WTC11 (cell line): ENCODE measurements at regions not wholly inside any gene's neighbourhood (a gene's known extent, or its start where the extent isn't known, plus 50 kb on each side); places are given as distances from the start of the nearest gene placed in this dataset.

ENCODE experiments used
- ATF1 ChIP-seq: sonication (generic); formaldehyde crosslinking; IDR thresholded peaks from 2 replicates; pipeline ENCODE4 v1.8.1; 2023; ENCODE audit warnings: mild to moderate bottlenecking, moderate library complexity, missing genetic modification reagents
- CTCF ChIP-seq: fragments of 200-600 bp; IDR thresholded peaks from 2 replicates; pipeline ENCODE4 v1.8.0; 2022; ENCODE audit warnings: antibody characterized with exemption
- FOXK1 ChIP-seq: sonication (generic); formaldehyde crosslinking; IDR thresholded peaks from 2 replicates; pipeline ENCODE4 v1.8.0; 2022; ENCODE audit warnings: mild to moderate bottlenecking, moderate library complexity, missing genetic modification reagents
- MXD4 ChIP-seq: fragments of 250-450 bp; sonication (Bioruptor Pico); IDR thresholded peaks from 2 replicates; pipeline ENCODE4 v1.8.0; 2021; ENCODE audit warnings: mild to moderate bottlenecking, moderate library complexity, borderline replicate concordance
- RORB ChIP-seq: fragments of 250-450 bp; sonication (Bioruptor Pico); IDR thresholded peaks from 2 replicates; pipeline ENCODE4 v1.9.0; 2021; ENCODE audit warnings: mild to moderate bottlenecking
- USF1 ChIP-seq: sonication (generic); formaldehyde crosslinking; IDR thresholded peaks from 2 replicates; pipeline ENCODE4 v1.8.0; 2022; ENCODE audit warnings: mild to moderate bottlenecking, missing genetic modification reagents

- TF ChIP-seq ATF1 (no peak), CTCF (no peak), FOXK1 (no peak), USF1 (CRISPR knock-in tag) (no peak), MXD4 (no peak), RORB (CRISPR knock-in tag) (no peak)
These were observed 90.5 kb upstream of the KCNK12 start for GRCh38 chr2:47661310-47661709.
